ENCODE measurements at regions not wholly inside any gene's neighbourhood (a gene's known extent, or its start where the extent isn't known, plus 50 kb on each side); places are given as distances from the start of the nearest gene placed in this dataset.

- no peaks in the 10 kb centered on the region for H3K27me3 ChIP-seq (ENCODE audit: control insufficient read depth in 2 of 2, insufficient read depth in 1 of 2, low read length in 1 of 2)
- H3K9me3 ChIP-seq (ENCODE audit: control insufficient read depth in 2 of 2, insufficient read depth in 1 of 2, low read length in 1 of 2), result no peaks in the 10 kb centered on the region
- no peak for DNase-seq (ENCODE audit: low read depth in 6 of 9, low spot score in 9 of 9)
- no peaks in the 10 kb centered on the region for H3K36me3 ChIP-seq (ENCODE audit: control insufficient read depth in 2 of 2, insufficient read depth in 2 of 2, low read length in 1 of 2)
- no peak overlapping the region for H3K27ac ChIP-seq (ENCODE audit: low read depth in 1 of 2, low read length in 1 of 2)
- 98% methylated on average over 1 of the region's 1 CpG for WGBS
- no peak overlapping the region for H3K4me3 ChIP-seq (ENCODE audit: low read length in 2 of 2)
- H3K4me1 ChIP-seq (ENCODE audit: control insufficient read depth in 2 of 2, insufficient read depth in 2 of 2, low read length in 2 of 2), result no peaks in the 10 kb centered on the region
Observed at GRCh38 chr1:163674236-163674635, 352.5 kb downstream of the NUF2 start.

- WGBS, result 93% methylated on average over 1 of the region's 1 CpG
- no peak overlapping the region for H3K4me3 ChIP-seq (ENCODE audit: low read length in 2 of 2)
- H3K36me3 ChIP-seq (ENCODE audit: control insufficient read depth in 2 of 2, insufficient read depth in 2 of 2, low read length in 1 of 2), result no peaks in the 10 kb centered on the region
- no peak for DNase-seq (ENCODE audit: low read depth in 6 of 9, low spot score in 9 of 9)
- peaks cover 1 to 6% of the 10 kb centered on the region in 2 donors for H3K9me3 ChIP-seq (ENCODE audit: control insufficient read depth in 2 of 2, insufficient read depth in 1 of 2, low read length in 1 of 2)
- no peak overlapping the region for H3K27ac ChIP-seq (ENCODE audit: low read depth in 1 of 2, low read length in 1 of 2)
- H3K27me3 ChIP-seq (ENCODE audit: control insufficient read depth in 2 of 2, insufficient read depth in 1 of 2, low read length in 1 of 2), result no peaks in the 10 kb centered on the region
- no peaks in the 10 kb centered on the region for H3K4me1 ChIP-seq (ENCODE audit: control insufficient read depth in 2 of 2, insufficient read depth in 2 of 2, low read length in 2 of 2)
Observed at GRCh38 chr1:163684785-163685184, 363.0 kb downstream of the NUF2 start.

GRCh38 chr1:163692266-163692665, 370.5 kb downstream of the NUF2 start:
- H3K27me3 ChIP-seq (ENCODE audit: control insufficient read depth in 2 of 2, insufficient read depth in 1 of 2, low read length in 1 of 2), result no peaks in the 10 kb centered on the region
- H3K4me3 ChIP-seq (ENCODE audit: low read length in 2 of 2), result no peak overlapping the region
- no peak for DNase-seq (ENCODE audit: low read depth in 6 of 9, low spot score in 9 of 9)
- H3K27ac ChIP-seq (ENCODE audit: low read depth in 1 of 2, low read length in 1 of 2), result no peak overlapping the region
- H3K9me3 ChIP-seq (ENCODE audit: control insufficient read depth in 2 of 2, insufficient read depth in 1 of 2, low read length in 1 of 2), result no peaks in the 10 kb centered on the region
- H3K36me3 ChIP-seq (ENCODE audit: control insufficient read depth in 2 of 2, insufficient read depth in 2 of 2, low read length in 1 of 2), result no peaks in the 10 kb centered on the region
- H3K4me1 ChIP-seq (ENCODE audit: control insufficient read depth in 2 of 2, insufficient read depth in 2 of 2, low read length in 2 of 2), result no peaks in the 10 kb centered on the region
- 89% methylated on average over 14 of the region's 14 CpGs for WGBS

GRCh38 chr1:163697137-163697536, 375.4 kb downstream of the NUF2 start:
- no peaks in the 10 kb centered on the region for H3K4me1 ChIP-seq (ENCODE audit: control insufficient read depth in 2 of 2, insufficient read depth in 2 of 2, low read length in 2 of 2)
- no peaks in the 10 kb centered on the region for H3K36me3 ChIP-seq (ENCODE audit: control insufficient read depth in 2 of 2, insufficient read depth in 2 of 2, low read length in 1 of 2)
- no peak overlapping the region for H3K4me3 ChIP-seq (ENCODE audit: low read length in 2 of 2)
- no peak for DNase-seq (ENCODE audit: low read depth in 6 of 9, low spot score in 9 of 9)
- no peaks in the 10 kb centered on the region for H3K27me3 ChIP-seq (ENCODE audit: control insufficient read depth in 2 of 2, insufficient read depth in 1 of 2, low read length in 1 of 2)
- WGBS, result 62% methylated on average over 2 of the region's 2 CpGs
- no peak overlapping the region for H3K27ac ChIP-seq (ENCODE audit: low read depth in 1 of 2, low read length in 1 of 2)
- H3K9me3 ChIP-seq (ENCODE audit: control insufficient read depth in 2 of 2, insufficient read depth in 1 of 2, low read length in 1 of 2), result no peaks in the 10 kb centered on the region

GRCh38 chr1:163701783-163702374, 380.1 kb downstream of the NUF2 start:
- no peak overlapping the region for H3K4me3 ChIP-seq (ENCODE audit: low read length in 2 of 2)
- H3K9me3 ChIP-seq (ENCODE audit: control insufficient read depth in 2 of 2, insufficient read depth in 1 of 2, low read length in 1 of 2), result no peaks in the 10 kb centered on the region
- no peak overlapping the region for H3K27ac ChIP-seq (ENCODE audit: low read depth in 1 of 2, low read length in 1 of 2)
- H3K36me3 ChIP-seq (ENCODE audit: control insufficient read depth in 2 of 2, insufficient read depth in 2 of 2, low read length in 1 of 2), result no peaks in the 10 kb centered on the region
- H3K27me3 ChIP-seq (ENCODE audit: control insufficient read depth in 2 of 2, insufficient read depth in 1 of 2, low read length in 1 of 2), result no peaks in the 10 kb centered on the region
- no peaks in the 10 kb centered on the region for H3K4me1 ChIP-seq (ENCODE audit: control insufficient read depth in 2 of 2, insufficient read depth in 2 of 2, low read length in 2 of 2)
- no peak for DNase-seq (ENCODE audit: low read depth in 6 of 9, low spot score in 9 of 9)
- WGBS, result 95% methylated on average over 1 of the region's 1 CpG

- Histone ChIP-seq H3K36me3 (ENCODE audit: control insufficient read depth in 2 of 2, insufficient read depth in 2 of 2, low read length in 1 of 2) (no peaks in the 10 kb centered on the region), H3K4me1 (ENCODE audit: control insufficient read depth in 2 of 2, insufficient read depth in 2 of 2, low read length in 2 of 2) (no peaks in the 10 kb centered on the region), H3K4me3 (ENCODE audit: low read length in 2 of 2) (no peak overlapping the region), H3K27ac (ENCODE audit: low read depth in 1 of 2, low read length in 1 of 2) (no peak overlapping the region), H3K9me3 (ENCODE audit: control insufficient read depth in 2 of 2, insufficient read depth in 1 of 2, low read length in 1 of 2) (no peaks in the 10 kb centered on the region), H3K27me3 (ENCODE audit: control insufficient read depth in 2 of 2, insufficient read depth in 1 of 2, low read length in 1 of 2) (no peaks in the 10 kb centered on the region)
- 93% methylated on average over 1 of the region's 1 CpG for WGBS
- no peak for DNase-seq (ENCODE audit: low read depth in 6 of 9, low spot score in 9 of 9)
Observed at GRCh38 chr1:163703794-163704193, 382.0 kb downstream of the NUF2 start.

- Histone ChIP-seq H3K9me3 (ENCODE audit: control insufficient read depth in 2 of 2, insufficient read depth in 1 of 2, low read length in 1 of 2) (no peaks in the 10 kb centered on the region), H3K4me1 (ENCODE audit: control insufficient read depth in 2 of 2, insufficient read depth in 2 of 2, low read length in 2 of 2) (no peaks in the 10 kb centered on the region), H3K36me3 (ENCODE audit: control insufficient read depth in 2 of 2, insufficient read depth in 2 of 2, low read length in 1 of 2) (no peaks in the 10 kb centered on the region), H3K4me3 (ENCODE audit: low read length in 2 of 2) (no peak overlapping the region), H3K27ac (ENCODE audit: low read depth in 1 of 2, low read length in 1 of 2) (no peak overlapping the region), H3K27me3 (ENCODE audit: control insufficient read depth in 2 of 2, insufficient read depth in 1 of 2, low read length in 1 of 2) (no peaks in the 10 kb centered on the region)
- DNase-seq (ENCODE audit: low read depth in 6 of 9, low spot score in 9 of 9), result no peak
- 6% methylated on average over 1 of the region's 1 CpG for WGBS
Observed at GRCh38 chr1:163706915-163707314, 385.2 kb downstream of the NUF2 start.

GRCh38 chr1:163709636-163710035, 387.9 kb downstream of the NUF2 start:
- Histone ChIP-seq H3K4me3 (ENCODE audit: low read length in 2 of 2) (no peak overlapping the region), H3K36me3 (ENCODE audit: control insufficient read depth in 2 of 2, insufficient read depth in 2 of 2, low read length in 1 of 2) (no peaks in the 10 kb centered on the region), H3K4me1 (ENCODE audit: control insufficient read depth in 2 of 2, insufficient read depth in 2 of 2, low read length in 2 of 2) (no peaks in the 10 kb centered on the region), H3K9me3 (ENCODE audit: control insufficient read depth in 2 of 2, insufficient read depth in 1 of 2, low read length in 1 of 2) (no peaks in the 10 kb centered on the region), H3K27me3 (ENCODE audit: control insufficient read depth in 2 of 2, insufficient read depth in 1 of 2, low read length in 1 of 2) (no peaks in the 10 kb centered on the region), H3K27ac (ENCODE audit: low read depth in 1 of 2, low read length in 1 of 2) (no peak overlapping the region)
- WGBS, result 95% methylated on average over 1 of the region's 1 CpG
- no peak for DNase-seq (ENCODE audit: low read depth in 6 of 9, low spot score in 9 of 9)

GRCh38 chr1:163712321-163712720, 390.6 kb downstream of the NUF2 start:
- H3K9me3 ChIP-seq (ENCODE audit: control insufficient read depth in 2 of 2, insufficient read depth in 1 of 2, low read length in 1 of 2), result no peaks in the 10 kb centered on the region
- no peak overlapping the region for H3K27ac ChIP-seq (ENCODE audit: low read depth in 1 of 2, low read length in 1 of 2)
- DNase-seq (ENCODE audit: low read depth in 6 of 9, low spot score in 9 of 9), result no peak
- H3K4me3 ChIP-seq (ENCODE audit: low read length in 2 of 2), result no peak overlapping the region
- no peaks in the 10 kb centered on the region for H3K27me3 ChIP-seq (ENCODE audit: control insufficient read depth in 2 of 2, insufficient read depth in 1 of 2, low read length in 1 of 2)
- no peaks in the 10 kb centered on the region for H3K36me3 ChIP-seq (ENCODE audit: control insufficient read depth in 2 of 2, insufficient read depth in 2 of 2, low read length in 1 of 2)
- whole genome bisulfite sequencing, result 97% methylated on average over 3 of the region's 3 CpGs
- H3K4me1 ChIP-seq (ENCODE audit: control insufficient read depth in 2 of 2, insufficient read depth in 2 of 2, low read length in 2 of 2), result no peaks in the 10 kb centered on the region

GRCh38 chr1:163720294-163720693, 398.5 kb downstream of the NUF2 start:
- Histone ChIP-seq H3K27me3 (ENCODE audit: control insufficient read depth in 2 of 2, insufficient read depth in 1 of 2, low read length in 1 of 2) (no peaks in the 10 kb centered on the region), H3K4me1 (ENCODE audit: control insufficient read depth in 2 of 2, insufficient read depth in 2 of 2, low read length in 2 of 2) (no peaks in the 10 kb centered on the region), H3K27ac (ENCODE audit: low read depth in 1 of 2, low read length in 1 of 2) (no peak overlapping the region), H3K9me3 (ENCODE audit: control insufficient read depth in 2 of 2, insufficient read depth in 1 of 2, low read length in 1 of 2) (no peaks in the 10 kb centered on the region), H3K4me3 (ENCODE audit: low read length in 2 of 2) (no peak overlapping the region), H3K36me3 (ENCODE audit: control insufficient read depth in 2 of 2, insufficient read depth in 2 of 2, low read length in 1 of 2) (no peaks in the 10 kb centered on the region)
- DNase-seq (ENCODE audit: low read depth in 6 of 9, low spot score in 9 of 9), result no peak
- WGBS, result 82% methylated on average over 3 of the region's 3 CpGs

Data from thymus (tissue), 11 donors.